Activated B cell treated with CpG ODN at 0.5 μM for 24 hours (primary cell): ENCODE measurements at regions not wholly inside any gene's neighbourhood (a gene's known extent, or its start where the extent isn't known, plus 50 kb on each side); places are given as distances from the start of the nearest gene placed in this dataset.

Experiments used
- ATAC-seq: fragments of 200-7000 bp; cut with Tn5 transposase; one replicate; pipeline ENCODE4 v1.10.0; 2021; ENCODE audit warnings: low read depth, mild to moderate bottlenecking, moderate library complexity
- CTCF ChIA-PET: fragments of 350-600 bp; sonication (Branson Sonifier 250); formaldehyde crosslinking; loops from one replicate; lab custom pipeline; 2021; ENCODE audit warnings: antibody characterized with exemption; lab: Charles Lee
- POLR2A ChIA-PET: fragments of 350-600 bp; sonication (Branson Sonifier 250); formaldehyde crosslinking; loops from one replicate; lab custom pipeline; 2021; ENCODE audit warnings: antibody characterized with exemption; lab: Charles Lee
- DNase-seq: peaks from one replicate; pipeline ENCODE4 v3.0.0; 2022
- H3K27ac Mint-ChIP-seq: one replicate; pipeline ENCODE4 v1.8.0; 2020; ENCODE audit warnings: mixed read lengths
- H3K27me3 Mint-ChIP-seq: one replicate; pipeline ENCODE4 v1.8.0; 2021; ENCODE audit warnings: mixed read lengths
- H3K36me3 Mint-ChIP-seq: one replicate; pipeline ENCODE4 v1.8.0; 2021; ENCODE audit warnings: low read depth, mixed read lengths
- H3K4me1 Mint-ChIP-seq: one replicate; pipeline ENCODE4 v1.8.0; 2021; ENCODE audit warnings: mixed read lengths
- H3K4me3 Mint-ChIP-seq: one replicate; pipeline ENCODE4 v1.8.0; 2020; ENCODE audit warnings: mild to moderate bottlenecking, mixed read lengths
- H3K9me3 Mint-ChIP-seq: one replicate; pipeline ENCODE4 v1.8.0; 2020; ENCODE audit warnings: mixed read lengths
- CTCF ChIP-seq: fragments of 200-600 bp; IDR thresholded peaks from one replicate; pipeline ENCODE4 v1.8.0; 2022; ENCODE audit warnings: antibody characterized with exemption, mild to moderate bottlenecking
- intact Hi-C: fragments of 100-400 bp; cut with micrococcal nuclease; formaldehyde crosslinking; loops from one replicate; pipeline ENCODE4 v1.15.1; 2024

- no peaks in the 10 kb centered on the region for H3K36me3 Mint-ChIP-seq
- H3K27me3 Mint-ChIP-seq: peaks cover 2% of the 10 kb centered on the region
- peaks cover 2% of the 10 kb centered on the region for H3K9me3 Mint-ChIP-seq
- no peak overlapping the region for H3K4me3 Mint-ChIP-seq
- H3K27ac Mint-ChIP-seq: no peak overlapping the region
- DNase-seq (no peak), ATAC-seq (no peak)
- CTCF ChIA-PET: no interaction called here
- TF ChIP-seq CTCF: no peak
- POLR2A ChIA-PET: no interaction called here
- intact Hi-C loops: no loop called here
- H3K4me1 Mint-ChIP-seq: no peaks in the 10 kb centered on the region
These were observed 137.1 kb upstream of the MDFIC start for GRCh38 chr7:114784746-114785145.

DNA sequence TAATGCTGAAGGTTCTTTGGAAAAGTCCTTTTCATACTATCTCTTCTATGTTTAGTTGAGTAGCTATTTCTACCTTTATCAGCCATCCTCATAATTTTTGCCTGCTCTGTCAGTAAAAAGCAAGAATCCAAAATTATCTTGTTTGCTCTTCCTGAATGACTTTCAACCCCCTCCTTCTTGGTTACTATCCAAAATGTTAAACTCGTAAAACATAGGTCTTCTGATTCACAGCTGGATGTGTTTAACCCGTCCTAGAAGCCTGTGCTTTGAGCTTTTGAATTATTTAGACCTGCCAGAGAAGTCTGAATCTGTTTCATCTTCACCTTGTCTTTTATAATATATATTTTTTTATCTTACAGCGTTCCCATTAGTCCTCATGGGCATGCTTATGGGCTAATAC is 136.4 kb upstream of the MDFIC start:
- no peak overlapping the region for H3K4me3 Mint-ChIP-seq
- POLR2A ChIA-PET: no interaction called here
- peaks cover 2% of the 10 kb centered on the region for H3K27me3 Mint-ChIP-seq
- CTCF ChIA-PET: no interaction called here
- ATAC-seq: no peak
- TF ChIP-seq CTCF: no peak
- intact Hi-C loops: no loop called here
- H3K36me3 Mint-ChIP-seq: no peaks in the 10 kb centered on the region
- DNase-seq: no peak
- peaks cover 2% of the 10 kb centered on the region for H3K9me3 Mint-ChIP-seq
- H3K27ac Mint-ChIP-seq: no peak overlapping the region
- no peaks in the 10 kb centered on the region for H3K4me1 Mint-ChIP-seq

DNA sequence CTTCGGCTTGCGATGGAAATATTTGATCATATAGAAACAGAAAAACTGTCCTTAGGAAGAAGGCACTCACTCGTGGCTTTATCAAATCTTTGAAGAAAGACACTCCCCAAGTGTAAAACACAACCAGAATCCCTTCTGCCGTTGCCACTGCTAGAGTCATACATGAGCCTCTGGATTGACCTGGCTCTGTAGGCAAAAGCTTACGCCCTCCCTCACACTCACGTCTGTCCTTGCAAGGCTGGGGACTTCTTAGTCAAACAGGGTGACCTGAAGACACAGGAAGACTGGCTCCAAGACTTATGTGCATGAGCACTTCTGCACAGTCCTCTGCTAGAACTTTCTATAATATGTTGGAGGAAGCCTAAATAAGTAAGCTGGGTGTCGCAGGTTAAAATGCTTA is 135.4 kb upstream of the MDFIC start:
- H3K4me1 Mint-ChIP-seq: no peaks in the 10 kb centered on the region
- ATAC-seq: no peak
- no peak for DNase-seq
- H3K27me3 Mint-ChIP-seq: peaks cover 2% of the 10 kb centered on the region
- H3K9me3 Mint-ChIP-seq: peaks cover 2% of the 10 kb centered on the region
- ChIA-PET POLR2A (no interaction called here), CTCF (no interaction called here)
- H3K4me3 Mint-ChIP-seq: no peak overlapping the region
- TF ChIP-seq CTCF: no peak
- H3K27ac Mint-ChIP-seq: no peak overlapping the region
- H3K36me3 Mint-ChIP-seq: no peaks in the 10 kb centered on the region
- intact Hi-C loops: no loop called here

GRCh38 chr7:114787556-114787955 is 134.3 kb upstream of the MDFIC start:
- Mint-ChIP-seq H3K27ac (no peak overlapping the region), H3K4me3 (no peak overlapping the region), H3K27me3 (peaks cover 2% of the 10 kb centered on the region), H3K36me3 (no peaks in the 10 kb centered on the region), H3K4me1 (no peaks in the 10 kb centered on the region), H3K9me3 (peaks cover 2% of the 10 kb centered on the region)
- ChIA-PET CTCF (no interaction called here), POLR2A (no interaction called here)
- DNase-seq (no peak), ATAC-seq (no peak)
- intact Hi-C loops: no loop called here
- no peak for TF ChIP-seq CTCF

- no peak for DNase-seq
- H3K36me3 Mint-ChIP-seq: no peaks in the 10 kb centered on the region
- no peak for ATAC-seq
- H3K4me1 Mint-ChIP-seq: no peaks in the 10 kb centered on the region
- CTCF ChIA-PET: interaction anchor here (0.9 kb wide), 1 partner anchor 76 kb away, joined by 3 read pairs; no protein-coding TSS in a partner anchor
- peaks cover 2% of the 10 kb centered on the region for H3K27me3 Mint-ChIP-seq
- no peak for TF ChIP-seq CTCF
- no peak overlapping the region for H3K27ac Mint-ChIP-seq
- no peak overlapping the region for H3K4me3 Mint-ChIP-seq
- POLR2A ChIA-PET: no interaction called here
- H3K9me3 Mint-ChIP-seq: peaks cover 2% of the 10 kb centered on the region
- intact Hi-C loops: no loop called here
These were observed 133.2 kb upstream of the MDFIC start for GRCh38 chr7:114788706-114789105.
